ENCODE measurements at regions not wholly inside any gene's neighbourhood (a gene's known extent, or its start where the extent isn't known, plus 50 kb on each side); places are given as distances from the start of the nearest gene placed in this dataset.
"Not testable (repeated sequence)": the region's sequence is repeated elsewhere in the genome, so short reads cannot be mapped to it uniquely, and the experiment has no call there.

GRCh38 chr5:4023091-4023752 is 427.6 kb downstream of the IRX1 start:
- DNase-seq: no peak

GRCh38 chr5:4023753-4024335 is 428.2 kb downstream of the IRX1 start:
- no peak for DNase-seq

GRCh38 chr5:4027088-4027734 is 431.6 kb downstream of the IRX1 start:
- DNase-seq: no peak

- no peak for DNase-seq
Measured at GRCh38 chr5:4028384-4028783, 432.8 kb downstream of the IRX1 start.

- DNase-seq: not testable (repeated sequence)
Measured at GRCh38 chr5:4033546-4033945, 437.9 kb downstream of the IRX1 start.

GRCh38 chr5:4036861-4037260 is 441.2 kb downstream of the IRX1 start:
- no peak for DNase-seq

- DNase-seq: no peak
Measured at GRCh38 chr5:4038994-4039393, 443.4 kb downstream of the IRX1 start.

GRCh38 chr5:4042311-4042710 is 446.7 kb downstream of the IRX1 start:
- peak in 1 of 2 experiments; percentile 11 for DNase-seq

GRCh38 chr5:4043135-4043534 is 447.5 kb downstream of the IRX1 start:
- DNase-seq: no peak

GRCh38 chr5:4044881-4045280 is 449.2 kb downstream of the IRX1 start:
- DNase-seq: no peak

- no peak for DNase-seq
Measured at GRCh38 chr5:4048398-4048797, 452.8 kb downstream of the IRX1 start.

GRCh38 chr5:4050203-4050602 is 454.6 kb downstream of the IRX1 start:
- no peak for DNase-seq

- no peak for DNase-seq
Measured at GRCh38 chr5:4053136-4053535, 457.5 kb downstream of the IRX1 start.

GRCh38 chr5:4054092-4054491 is 458.5 kb downstream of the IRX1 start:
- no peak for DNase-seq

- DNase-seq: no peak
Measured at GRCh38 chr5:4058899-4059298, 463.3 kb downstream of the IRX1 start.

GRCh38 chr5:4065472-4066320 is 470.1 kb downstream of the IRX1 start:
- DNase-seq: no peak

GRCh38 chr5:4068171-4068570 is 472.5 kb downstream of the IRX1 start:
- DNase-seq: no peak

GRCh38 chr5:4078544-4078943 is 482.9 kb downstream of the IRX1 start:
- DNase-seq: no peak

GRCh38 chr5:4079831-4080230 is 484.2 kb downstream of the IRX1 start:
- DNase-seq: no peak

GRCh38 chr5:4080370-4080769 is 484.7 kb downstream of the IRX1 start:
- DNase-seq: no peak

- no peak for DNase-seq
Measured at GRCh38 chr5:4081059-4081458, 485.4 kb downstream of the IRX1 start.

GRCh38 chr5:4081466-4081865 is 485.8 kb downstream of the IRX1 start:
- DNase-seq: no peak

- DNase-seq: no peak
Measured at GRCh38 chr5:4082966-4083564, 487.4 kb downstream of the IRX1 start.
